HFFc6 (cell line): ENCODE measurements at regions not wholly inside any gene's neighbourhood (a gene's known extent, or its start where the extent isn't known, plus 50 kb on each side); places are given as distances from the start of the nearest gene placed in this dataset.

Experiments
- DNase-seq: peaks from one replicate; pipeline ENCODE4 v3.0.0-alpha.2; 2018
- H3K27ac Mint-ChIP-seq: 2 replicates; pipeline ENCODE4 v1.8.0; 2020; ENCODE audit warnings: mild to moderate bottlenecking, mixed read lengths
- H3K27me3 Mint-ChIP-seq: 2 replicates; pipeline ENCODE4 v1.8.0; 2021; ENCODE audit warnings: mild to moderate bottlenecking, moderate library complexity, mixed read lengths; ENCODE audit not compliant: insufficient read depth
- H3K36me3 Mint-ChIP-seq: 2 replicates; pipeline ENCODE4 v1.8.0; 2021; ENCODE audit warnings: low read depth, mixed read lengths
- H3K4me1 Mint-ChIP-seq: 2 replicates; pipeline ENCODE4 v1.8.0; 2020; ENCODE audit warnings: low read depth, mixed read lengths
- H3K4me3 Mint-ChIP-seq: 2 replicates; pipeline ENCODE4 v1.8.0; 2020; ENCODE audit warnings: mild to moderate bottlenecking, moderate library complexity, mixed read lengths
- H3K9me3 Mint-ChIP-seq: 2 replicates; pipeline ENCODE4 v1.8.0; 2020; ENCODE audit warnings: mild to moderate bottlenecking, mixed read lengths
- CTCF ChIP-seq: fragments of 200-600 bp; sonication (generic); IDR thresholded peaks from 2 replicates; pipeline ENCODE4 v1.5.0; 2021; ENCODE audit warnings: antibody characterized with exemption, mild to moderate bottlenecking

- Mint-ChIP-seq H3K27ac (no peak overlapping the region), H3K4me3 (no peak overlapping the region), H3K4me1 (no peaks in the 10 kb centered on the region), H3K27me3 (no peaks in the 10 kb centered on the region; the same call in 1 of the 2 replicates), H3K36me3 (no peaks in the 10 kb centered on the region), H3K9me3 (peaks cover 50% of the 10 kb centered on the region)
- TF ChIP-seq CTCF: no peak
- no peak for DNase-seq
Measured at GRCh38 chr10:105763611-105764010, 1122.5 kb downstream of the SORCS3 start.

GRCh38 chr10:105761576-105762260 lies 1120.6 kb downstream of the SORCS3 start:
- Mint-ChIP-seq H3K36me3 (no peaks in the 10 kb centered on the region), H3K4me1 (no peaks in the 10 kb centered on the region), H3K9me3 (peaks cover 53% of the 10 kb centered on the region), H3K27ac (no peak overlapping the region), H3K4me3 (no peak overlapping the region), H3K27me3 (no peaks in the 10 kb centered on the region; the same call in 1 of the 2 replicates)
- no peak for TF ChIP-seq CTCF
- DNase-seq: no peak

GRCh38 chr10:105759669-105760068 lies 1118.6 kb downstream of the SORCS3 start:
- H3K4me1 Mint-ChIP-seq: no peaks in the 10 kb centered on the region
- DNase-seq: no peak
- peaks cover 1% of the 10 kb centered on the region for H3K27me3 Mint-ChIP-seq
- H3K4me3 Mint-ChIP-seq: no peak overlapping the region
- no peak overlapping the region for H3K27ac Mint-ChIP-seq
- peaks cover 45% of the 10 kb centered on the region for H3K9me3 Mint-ChIP-seq
- TF ChIP-seq CTCF: no peak
- no peaks in the 10 kb centered on the region for H3K36me3 Mint-ChIP-seq

GRCh38 chr10:105758209-105758998 lies 1117.3 kb downstream of the SORCS3 start:
- peaks cover 1% of the 10 kb centered on the region for H3K27me3 Mint-ChIP-seq
- H3K27ac Mint-ChIP-seq: no peak overlapping the region
- DNase-seq: no peak
- no peak overlapping the region for H3K4me3 Mint-ChIP-seq
- H3K9me3 Mint-ChIP-seq: peaks cover 35% of the 10 kb centered on the region
- no peaks in the 10 kb centered on the region for H3K36me3 Mint-ChIP-seq
- H3K4me1 Mint-ChIP-seq: no peaks in the 10 kb centered on the region
- TF ChIP-seq CTCF: no peak

- Mint-ChIP-seq H3K4me3 (no peak overlapping the region), H3K4me1 (no peaks in the 10 kb centered on the region), H3K36me3 (no peaks in the 10 kb centered on the region), H3K27me3 (peaks cover 1% of the 10 kb centered on the region), H3K9me3 (peaks cover 33% of the 10 kb centered on the region), H3K27ac (no peak overlapping the region)
- no peak for DNase-seq
- no peak for TF ChIP-seq CTCF
Measured at GRCh38 chr10:105757302-105757701, 1116.2 kb downstream of the SORCS3 start.
